HepG2 (cell line): ENCODE measurements at regions not wholly inside any gene's neighbourhood (a gene's known extent, or its start where the extent isn't known, plus 50 kb on each side); places are given as distances from the start of the nearest gene placed in this dataset.

Experiments
- ATAC-seq: fragments of 200-7000 bp; cut with Tn5 transposase; 3 replicates; pipeline ENCODE4 v1.9.1; 2020; ENCODE audit warnings: mild to moderate bottlenecking, moderate library complexity
- BruUV-seq: library from RNA; stranded (reverse); fragments of 400-500 nt; replicated peaks from 2 replicates; lab custom pipeline; 2021; lab: Mats Ljungman, UMichigan
- CTCF ChIA-PET: fragments of 300-600 bp; formaldehyde crosslinking; extraction: SDS; loops from one replicate; lab custom pipeline; 2021; ENCODE audit warnings: low total read pairs, inconsistent platforms, low intra/inter-chr PET ratio; lab: Yijun Ruan, JAX
- POLR2A ChIA-PET: fragments of 350-600 bp; sonication (Branson Sonifier 250); formaldehyde crosslinking; loops from one replicate; lab custom pipeline; 2020; ENCODE audit warnings: antibody characterized with exemption, inconsistent platforms; lab: Yijun Ruan, JAX
- DNase-seq: peaks from one replicate; pipeline ENCODE4 v3.0.0-alpha.2; 2015; ENCODE audit warnings: low spot score
- FAIRE-seq: peaks from 3 replicates; lab custom pipeline; 2011; peaks lifted over from hg19 to GRCh38; lab: Jason Lieb, UNC
- H2AFZ ChIP-seq: one replicate; pipeline ENCODE4 v1.6.1; 2011; ENCODE audit warnings: low read length, inconsistent platforms
- H3K27ac ChIP-seq: fragments of 300-600 bp; 3 replicates; pipeline ENCODE4 v1.8.0; 2011; ENCODE audit warnings: mixed run types, mild to moderate bottlenecking, mixed read lengths, low read length, inconsistent platforms; ENCODE audit not compliant: insufficient read depth; ENCODE audit errors: extremely low read length
- H3K27me3 ChIP-seq, 2 experiments: fragments of 200-600 bp in 1 of 2; 2 replicates in 1 of 2; 3 replicates in 1 of 2; pipeline versions ENCODE4 v1.6.0 to v1.8.0; 2011; ENCODE audit warnings: low read length in 2 of 2, mild to moderate bottlenecking in 2 of 2, moderate library complexity in 2 of 2, inconsistent platforms in 1 of 2; ENCODE audit not compliant: insufficient read depth in 2 of 2, control insufficient read depth in 1 of 2
- H3K36me3 ChIP-seq, 2 experiments: fragments of 200-600 bp in 1 of 2; replicated peaks in 1 of 2; 2 replicates in 1 of 2; 3 replicates in 1 of 2; pipeline versions ENCODE4 v1.5.1 to v1.8.0; 2011; ENCODE audit warnings: low read length in 2 of 2, inconsistent platforms in 1 of 2; ENCODE audit not compliant: insufficient read depth in 2 of 2, control insufficient read depth in 1 of 2
- H3K4me1 ChIP-seq: 2 replicates; pipeline ENCODE4 v1.5.1; 2012; ENCODE audit warnings: low read length, inconsistent platforms; ENCODE audit not compliant: insufficient read depth
- H3K4me2 ChIP-seq: 2 replicates; pipeline ENCODE4 v1.6.0; 2011; ENCODE audit warnings: low read depth, low read length, inconsistent platforms
- H3K4me3 ChIP-seq, 3 experiments: fragments of 200-600 bp in 1 of 3; sonication (generic), shearing (Covaris generic) in 1 of 3; replicated peaks in 1 of 3; 2 replicates each; pipeline ENCODE4 v1.5.1; 2011 to 2016; ENCODE audit warnings: low read length in 3 of 3, inconsistent platforms in 2 of 3, low read depth in 2 of 3, mild to moderate bottlenecking in 2 of 3, control low read depth in 1 of 3, mixed read lengths in 1 of 3; ENCODE audit not compliant: insufficient read depth in 1 of 3
- H3K79me2 ChIP-seq: one replicate; pipeline ENCODE4 v1.6.1; 2011; ENCODE audit warnings: low read length, inconsistent platforms; ENCODE audit not compliant: insufficient read depth
- H3K9ac ChIP-seq: 2 replicates; pipeline ENCODE4 v1.6.0; 2011; ENCODE audit warnings: mild to moderate bottlenecking, low read depth, low read length, inconsistent platforms; ENCODE audit not compliant: insufficient read depth
- H3K9me3 ChIP-seq: 2 replicates; pipeline ENCODE4 v1.5.1; 2012; ENCODE audit warnings: mild to moderate bottlenecking, low read length
- H4K20me1 ChIP-seq: 2 replicates; pipeline ENCODE4 v1.6.0; 2011; ENCODE audit warnings: inconsistent platforms, mild to moderate bottlenecking, low read length, moderate library complexity; ENCODE audit not compliant: insufficient read depth
- CENPX ChIP-seq: sonication (generic); formaldehyde crosslinking; IDR thresholded peaks from 2 replicates; pipeline ENCODE4 v1.9.0; 2021; ENCODE audit warnings: mild to moderate bottlenecking, missing genetic modification reagents, moderate library complexity
- HINFP ChIP-seq: sonication (generic); formaldehyde crosslinking; IDR thresholded peaks from 2 replicates; pipeline ENCODE4 v1.4.0; 2020; ENCODE audit warnings: low read depth, mild to moderate bottlenecking, missing genetic modification reagents
- NCOA2 ChIP-seq: sonication (generic); formaldehyde crosslinking; IDR thresholded peaks from 2 replicates; pipeline ENCODE4 v1.8.0; 2022; ENCODE audit warnings: inconsistent platforms
- PBX3 ChIP-seq: sonication (generic); formaldehyde crosslinking; IDR thresholded peaks from 2 replicates; pipeline ENCODE4 v1.8.1; 2023; ENCODE audit warnings: missing genetic modification reagents, inconsistent platforms, borderline replicate concordance
- SRSF9 ChIP-seq: fragments of 200-400 bp; formaldehyde crosslinking; IDR thresholded peaks from 2 replicates; pipeline ENCODE4 v1.6.1; 2018; ENCODE audit warnings: borderline replicate concordance, mild to moderate bottlenecking, low read depth, low read length; ENCODE audit not compliant: insufficient read depth, poor library complexity, severe bottlenecking
- WIZ ChIP-seq: sonication (generic); formaldehyde crosslinking; IDR thresholded peaks from 2 replicates; pipeline ENCODE4 v1.5.1; 2020; ENCODE audit warnings: mild to moderate bottlenecking, missing genetic modification reagents
- ZFP1 ChIP-seq: IDR thresholded peaks from 2 replicates; pipeline ENCODE4 v1.6.1; 2016
- ZFP36 ChIP-seq: fragments of 150-350 bp; IDR thresholded peaks from 2 replicates; pipeline ENCODE4 v1.6.1; 2018; ENCODE audit warnings: borderline replicate concordance, low read length, low read depth; ENCODE audit not compliant: partially characterized antibody
- ZNF224 ChIP-seq: sonication (generic); formaldehyde crosslinking; IDR thresholded peaks from 2 replicates; pipeline ENCODE4 v1.5.0; 2020; ENCODE audit warnings: mild to moderate bottlenecking, missing genetic modification reagents
- ZNF33A ChIP-seq: sonication (generic); formaldehyde crosslinking; IDR thresholded peaks from 2 replicates; pipeline ENCODE4 v1.5.1; 2020; ENCODE audit warnings: missing genetic modification reagents, mild to moderate bottlenecking, moderate library complexity, borderline replicate concordance
- ZNF574 ChIP-seq: sonication (generic); formaldehyde crosslinking; IDR thresholded peaks from 2 replicates; pipeline ENCODE4 v1.4.0; 2020; ENCODE audit warnings: missing genetic modification reagents
- ZNF784 ChIP-seq: sonication (generic); formaldehyde crosslinking; IDR thresholded peaks from 2 replicates; pipeline ENCODE4 v1.5.1; 2020; ENCODE audit warnings: missing genetic modification reagents, mild to moderate bottlenecking, borderline replicate concordance
- ZSCAN5A ChIP-seq: sonication (generic); formaldehyde crosslinking; IDR thresholded peaks from 2 replicates; pipeline ENCODE4 v1.8.0; 2022; ENCODE audit warnings: mild to moderate bottlenecking, missing genetic modification reagents, borderline replicate concordance
- WGBS: methylation state at CpG from one replicate; pipeline ENCODE4 v1.1.6; 2017; ENCODE audit warnings: low lambda C conversion rate; 5-methylcytosine and 5-hydroxymethylcytosine counted together
- in situ Hi-C: cut with HindIII; loops from 2 replicates; pipeline ENCODE4 v1.10.0; 2017; ENCODE audit warnings: low pct_unique_long_range_greater_than_20kb; ENCODE audit not compliant: extremely low pct_ligation_motif_present
- intact Hi-C: fragments of 100-400 bp; cut with micrococcal nuclease; formaldehyde crosslinking; loops from one replicate; pipeline ENCODE4 v1.10.0; 2022; ENCODE audit not compliant: unreplicated experiment

GRCh38 chr10:55397777-55398496 lies 596.9 kb upstream of the PCDH15 start:
- Histone ChIP-seq H3K27ac (no peak overlapping the region), H3K9me3 (no peaks in the 10 kb centered on the region), H3K4me3 (no peak overlapping the region), H3K4me2 (no peak overlapping the region), H2AFZ (no peak overlapping the region), H3K79me2 (no peaks in the 10 kb centered on the region), H3K9ac (no peak overlapping the region), H4K20me1 (no peaks in the 10 kb centered on the region), H3K4me1 (no peaks in the 10 kb centered on the region), H3K27me3 (no peaks in the 10 kb centered on the region), H3K36me3 (no peaks in the 10 kb centered on the region)
- ATAC-seq, result no peak
- in situ Hi-C loops (no loop called here), intact Hi-C loops (no loop called here)
- DNase-seq, result no peak
- no peak for FAIRE-seq
- 4% methylated on average over 7 of the region's 7 CpGs for WGBS
- BruUV-seq, result no TSS peak
- no peak for TF ChIP-seq ZNF33A (CRISPR knock-in tag)
- no peak for TF ChIP-seq ZNF784
- TF ChIP-seq PBX3 (CRISPR knock-in tag), result no peak
- TF ChIP-seq HINFP (CRISPR knock-in tag), result no peak
- no peak for TF ChIP-seq ZNF224 (CRISPR knock-in tag)
- TF ChIP-seq ZFP36, result no peak
- no peak for TF ChIP-seq CENPX
- no peak for TF ChIP-seq WIZ (CRISPR knock-in tag)
- no peak for TF ChIP-seq NCOA2 (CRISPR knock-in tag)
- TF ChIP-seq ZFP1 (CRISPR knock-in tag), result no peak
- TF ChIP-seq ZNF574 (CRISPR knock-in tag), result no peak
- TF ChIP-seq SRSF9, result no peak
- TF ChIP-seq ZSCAN5A (CRISPR knock-in tag), result no peak
- POLR2A ChIA-PET, result no interaction called here
- CTCF ChIA-PET, result no interaction called here
